ENCODE measurements at regions not wholly inside any gene's neighbourhood (a gene's known extent, or its start where the extent isn't known, plus 50 kb on each side); places are given as distances from the start of the nearest gene placed in this dataset.
"Not testable (repeated sequence)": the region's sequence is repeated elsewhere in the genome, so short reads cannot be mapped to it uniquely, and the experiment has no call there.

DNA sequence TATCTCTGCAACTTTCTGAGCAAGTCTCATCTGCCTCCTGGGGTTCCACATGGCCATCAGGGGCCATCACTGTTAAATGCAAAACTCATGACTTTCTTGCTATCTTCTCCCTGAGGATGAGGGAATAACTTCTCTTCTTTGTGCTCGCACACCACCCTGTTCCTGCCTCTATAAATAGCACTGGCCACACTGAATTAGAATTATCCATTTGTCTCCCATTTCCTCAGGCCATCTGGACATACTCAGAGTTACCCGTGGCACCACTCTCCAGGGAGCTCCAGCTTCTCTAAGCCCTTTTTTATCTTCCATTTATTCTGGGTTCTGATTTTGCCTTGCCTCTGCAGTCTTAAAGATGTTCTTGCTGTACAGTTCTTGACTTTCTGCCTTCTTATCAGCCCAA lies 72.8 kb upstream of the ECI2 start:
- 71 to 76% methylated on average over 2 of the region's 2 CpGs for WGBS, 2 donors
- intact Hi-C loops (cut with DNase I): no loop called here
- Histone ChIP-seq H3K4me1 (ENCODE audit: control insufficient read depth in 1 of 2, insufficient read depth in 2 of 2, low read length in 2 of 2) (no peaks in the 10 kb centered on the region), H3K4me3 (ENCODE audit: low read length in 2 of 2) (no peak overlapping the region), H3K27me3 (ENCODE audit: control insufficient read depth in 1 of 2, insufficient read depth in 2 of 2, low read length in 1 of 2) (no peaks in the 10 kb centered on the region), H3K27ac (ENCODE audit: low read depth in 1 of 2, low read length in 2 of 2) (no peak overlapping the region), H3K36me3 (ENCODE audit: control insufficient read depth in 1 of 2, insufficient read depth in 2 of 2, low read length in 1 of 2) (no peaks in the 10 kb centered on the region), H3K9me3 (ENCODE audit: control insufficient read depth, low read length) (peaks cover 4% of the 10 kb centered on the region)
- DNase-seq: no peak
- no peak for ATAC-seq (ENCODE audit: low FRiP score)

DNA sequence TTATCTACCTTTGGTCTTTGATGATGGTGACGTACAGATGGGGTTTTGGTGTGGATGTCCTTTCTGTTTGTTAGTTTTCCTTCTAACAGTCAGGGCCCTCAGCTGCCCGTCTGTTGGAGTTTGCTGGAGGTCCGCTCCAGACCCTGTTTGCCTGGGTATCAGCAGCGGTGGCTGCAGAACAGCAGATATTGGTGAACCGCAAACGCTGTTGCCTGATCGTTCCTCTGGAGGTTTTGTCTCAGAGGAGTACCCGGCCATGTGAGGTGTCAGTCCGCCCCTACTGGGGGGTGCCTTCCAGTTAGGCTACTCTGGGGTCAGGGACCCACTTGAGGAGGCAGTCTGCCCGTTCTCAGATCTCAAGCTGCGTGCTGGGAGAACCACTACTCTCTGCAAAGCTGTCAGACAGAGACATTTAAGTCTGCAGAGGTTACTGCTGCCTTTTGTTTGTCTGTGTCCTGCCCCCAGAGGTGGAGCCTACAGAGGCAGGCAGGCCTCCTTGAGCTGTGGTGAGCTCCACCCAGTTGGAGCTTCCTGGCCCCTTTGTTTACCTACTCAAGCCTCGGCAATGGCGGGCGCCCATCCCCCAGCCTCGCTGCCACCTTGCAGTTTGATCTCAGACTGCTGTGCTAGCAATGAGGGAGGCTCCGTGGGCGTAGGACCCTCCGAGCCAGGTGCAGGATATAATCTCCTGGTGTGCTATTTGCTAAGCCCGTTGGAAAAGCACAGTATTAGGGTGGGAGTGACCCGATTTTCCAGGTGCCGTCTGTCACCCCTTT lies 68.5 kb upstream of the ECI2 start:
- ATAC-seq (ENCODE audit: low FRiP score); H3K4me1 ChIP-seq (ENCODE audit: control insufficient read depth in 1 of 2, insufficient read depth in 2 of 2, low read length in 2 of 2); H3K27ac ChIP-seq (ENCODE audit: low read depth in 1 of 2, low read length in 2 of 2); H3K4me3 ChIP-seq (ENCODE audit: low read length in 2 of 2); H3K27me3 ChIP-seq (ENCODE audit: control insufficient read depth in 1 of 2, insufficient read depth in 2 of 2, low read length in 1 of 2); intact Hi-C loops (cut with DNase I); H3K9me3 ChIP-seq (ENCODE audit: control insufficient read depth, low read length); H3K36me3 ChIP-seq (ENCODE audit: control insufficient read depth in 1 of 2, insufficient read depth in 2 of 2, low read length in 1 of 2); DNase-seq: not testable (repeated sequence)
- 90 to 91% methylated on average over 21 of the region's 21 CpGs for WGBS, 2 donors

DNA sequence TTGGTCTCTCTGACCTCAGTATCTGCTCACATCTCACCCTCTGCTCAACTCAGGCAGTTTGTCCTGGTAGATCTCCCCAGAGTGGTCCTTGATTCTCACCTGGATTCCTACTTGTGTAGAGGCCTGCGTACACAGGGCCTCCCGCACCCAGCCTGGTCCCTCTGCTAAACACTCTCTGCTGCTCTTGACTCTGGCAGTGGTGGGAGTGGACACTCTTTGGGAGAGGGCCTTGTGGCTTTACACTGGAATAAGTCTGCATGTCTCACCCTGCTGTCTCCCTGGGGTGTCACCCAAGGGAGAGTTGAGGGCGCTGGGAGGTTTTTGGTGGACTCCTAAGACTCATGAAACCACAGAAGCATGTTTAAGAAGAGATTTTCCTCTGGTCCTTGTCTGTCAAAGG lies 57.3 kb upstream of the ECI2 start:
- 66 to 98% methylated on average over 3 of the region's 3 CpGs for WGBS, 2 donors
- no peak for ATAC-seq (ENCODE audit: low FRiP score)
- Histone ChIP-seq H3K4me1 (ENCODE audit: control insufficient read depth in 1 of 2, insufficient read depth in 2 of 2, low read length in 2 of 2) (no peaks in the 10 kb centered on the region), H3K36me3 (ENCODE audit: control insufficient read depth in 1 of 2, insufficient read depth in 2 of 2, low read length in 1 of 2) (no peaks in the 10 kb centered on the region), H3K4me3 (ENCODE audit: low read length in 2 of 2) (no peak overlapping the region), H3K27ac (ENCODE audit: low read depth in 1 of 2, low read length in 2 of 2) (no peak overlapping the region), H3K9me3 (ENCODE audit: control insufficient read depth, low read length) (no peaks in the 10 kb centered on the region), H3K27me3 (ENCODE audit: control insufficient read depth in 1 of 2, insufficient read depth in 2 of 2, low read length in 1 of 2) (no peaks in the 10 kb centered on the region)
- no peak for DNase-seq
- intact Hi-C loops (cut with DNase I): no loop called here

DNA sequence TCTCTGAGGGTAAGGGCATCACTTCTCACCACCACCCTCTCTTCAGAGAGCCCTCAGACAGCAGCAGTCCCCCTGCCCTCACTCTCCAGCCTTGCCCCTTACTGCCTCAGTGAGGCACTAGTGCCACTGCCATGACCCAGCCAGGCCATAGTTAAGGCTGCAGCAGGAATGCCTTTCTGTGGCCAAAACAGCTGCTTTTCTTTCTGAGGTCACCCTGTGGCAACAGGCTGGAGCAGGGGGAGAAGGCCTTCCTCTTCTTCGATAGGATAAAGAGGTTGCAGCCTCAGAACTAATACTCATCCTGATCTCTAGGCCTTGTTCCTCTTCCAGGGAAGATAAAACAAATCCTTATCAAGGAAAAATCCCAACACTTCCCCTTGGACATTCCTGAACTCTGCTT lies 56.8 kb upstream of the ECI2 start:
- Histone ChIP-seq H3K4me1 (ENCODE audit: control insufficient read depth in 1 of 2, insufficient read depth in 2 of 2, low read length in 2 of 2) (no peaks in the 10 kb centered on the region), H3K9me3 (ENCODE audit: control insufficient read depth, low read length) (no peaks in the 10 kb centered on the region), H3K27ac (ENCODE audit: low read depth in 1 of 2, low read length in 2 of 2) (no peak overlapping the region), H3K27me3 (ENCODE audit: control insufficient read depth in 1 of 2, insufficient read depth in 2 of 2, low read length in 1 of 2) (no peaks in the 10 kb centered on the region), H3K36me3 (ENCODE audit: control insufficient read depth in 1 of 2, insufficient read depth in 2 of 2, low read length in 1 of 2) (no peaks in the 10 kb centered on the region), H3K4me3 (ENCODE audit: low read length in 2 of 2) (no peak overlapping the region)
- WGBS, 2 donors: 40 to 44% methylated on average over 1 of the region's 1 CpG
- no peak for ATAC-seq (ENCODE audit: low FRiP score)
- intact Hi-C loops (cut with DNase I): no loop called here
- DNase-seq: no peak

DNA sequence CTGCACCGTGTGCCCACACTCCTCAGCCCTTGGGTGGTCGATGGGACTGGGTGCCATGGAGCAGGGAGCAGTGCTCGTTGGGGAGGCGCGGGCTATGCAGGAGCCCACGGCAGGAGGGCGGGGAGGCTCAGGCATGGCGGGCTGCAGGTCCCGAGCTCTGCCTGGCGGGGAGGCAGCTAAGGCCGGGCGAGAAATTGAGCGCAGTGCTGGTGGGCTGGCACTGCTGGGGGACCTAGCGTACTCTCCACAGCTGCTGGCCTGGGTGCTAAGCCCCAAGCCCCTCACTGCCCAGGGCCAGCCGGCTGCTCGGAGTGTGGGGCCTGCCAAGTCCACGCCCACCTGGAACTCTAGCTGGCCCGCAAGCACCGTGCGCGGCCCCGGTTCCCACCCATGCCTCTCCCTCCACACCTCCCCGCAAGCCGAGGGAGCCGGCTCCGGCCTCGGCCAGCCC lies 55.9 kb upstream of the ECI2 start:
- Histone ChIP-seq H3K36me3 (ENCODE audit: control insufficient read depth in 1 of 2, insufficient read depth in 2 of 2, low read length in 1 of 2) (no peaks in the 10 kb centered on the region), H3K4me3 (ENCODE audit: low read length in 2 of 2) (no peak overlapping the region), H3K4me1 (ENCODE audit: control insufficient read depth in 1 of 2, insufficient read depth in 2 of 2, low read length in 2 of 2) (no peaks in the 10 kb centered on the region), H3K27me3 (ENCODE audit: control insufficient read depth in 1 of 2, insufficient read depth in 2 of 2, low read length in 1 of 2) (no peaks in the 10 kb centered on the region), H3K27ac (ENCODE audit: low read depth in 1 of 2, low read length in 2 of 2) (no peak overlapping the region), H3K9me3 (ENCODE audit: control insufficient read depth, low read length) (no peaks in the 10 kb centered on the region)
- 97 to 98% methylated on average over 17 to 27 of the region's 27 CpGs for WGBS, 2 donors
- DNase-seq (no peak), ATAC-seq (ENCODE audit: low FRiP score) (no peak)
- intact Hi-C loops (cut with DNase I): no loop called here

DNA sequence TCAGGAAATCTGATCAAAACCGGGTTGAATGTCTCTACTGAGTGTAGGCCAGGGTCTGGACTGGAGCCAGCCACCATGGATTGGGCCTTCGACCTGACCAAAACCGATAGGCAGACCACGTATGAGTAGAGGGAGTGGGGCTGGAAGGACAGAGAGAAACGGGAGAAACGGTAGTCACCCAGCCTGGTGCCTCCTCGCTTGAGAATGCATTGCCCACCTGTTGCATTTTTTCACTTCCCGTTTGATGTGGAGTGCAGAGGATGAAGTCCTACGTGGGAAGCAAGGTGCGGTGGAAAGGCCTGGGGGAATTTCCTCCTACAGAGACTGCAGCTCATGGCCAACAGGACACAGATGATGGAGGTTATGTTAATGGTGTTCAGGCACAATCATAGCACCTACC lies 53.9 kb upstream of the ECI2 start:
- Histone ChIP-seq H3K9me3 (ENCODE audit: control insufficient read depth, low read length) (peaks cover 1% of the 10 kb centered on the region), H3K4me3 (ENCODE audit: low read length in 2 of 2) (no peak overlapping the region), H3K27me3 (ENCODE audit: control insufficient read depth in 1 of 2, insufficient read depth in 2 of 2, low read length in 1 of 2) (no peaks in the 10 kb centered on the region), H3K4me1 (ENCODE audit: control insufficient read depth in 1 of 2, insufficient read depth in 2 of 2, low read length in 2 of 2) (no peaks in the 10 kb centered on the region), H3K36me3 (ENCODE audit: control insufficient read depth in 1 of 2, insufficient read depth in 2 of 2, low read length in 1 of 2) (no peaks in the 10 kb centered on the region), H3K27ac (ENCODE audit: low read depth in 1 of 2, low read length in 2 of 2) (no peak overlapping the region)
- intact Hi-C loops (cut with DNase I): no loop called here
- DNase-seq (no peak), ATAC-seq (ENCODE audit: low FRiP score) (no peak)
- WGBS, 2 donors: 91 to 93% methylated on average over 10 of the region's 10 CpGs

DNA sequence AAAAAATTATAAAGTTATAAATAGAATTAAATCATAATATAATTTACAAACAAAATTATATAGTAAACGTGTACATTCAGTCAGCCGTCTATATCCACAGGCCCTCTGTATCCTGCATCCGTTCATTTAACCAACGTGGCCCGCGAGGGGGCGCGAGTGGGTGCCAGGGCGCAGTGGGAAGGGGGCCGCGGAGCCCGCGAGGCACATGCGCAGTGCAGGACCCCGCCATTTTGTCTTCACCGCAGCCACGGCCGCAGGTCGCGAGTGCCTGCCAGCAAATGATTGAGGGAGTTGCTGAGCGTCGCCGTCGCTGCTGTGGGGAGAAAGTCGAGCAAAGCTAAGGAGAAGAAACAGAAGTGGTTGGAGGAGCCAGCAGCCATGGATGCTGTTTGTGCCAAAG lies 53.4 kb upstream of the ECI2 start:
- Histone ChIP-seq H3K4me3 (ENCODE audit: low read length in 2 of 2) (no peak overlapping the region), H3K27me3 (ENCODE audit: control insufficient read depth in 1 of 2, insufficient read depth in 2 of 2, low read length in 1 of 2) (no peaks in the 10 kb centered on the region), H3K27ac (ENCODE audit: low read depth in 1 of 2, low read length in 2 of 2) (no peak overlapping the region), H3K9me3 (ENCODE audit: control insufficient read depth, low read length) (peaks cover 1% of the 10 kb centered on the region), H3K36me3 (ENCODE audit: control insufficient read depth in 1 of 2, insufficient read depth in 2 of 2, low read length in 1 of 2) (no peaks in the 10 kb centered on the region), H3K4me1 (ENCODE audit: control insufficient read depth in 1 of 2, insufficient read depth in 2 of 2, low read length in 2 of 2) (no peaks in the 10 kb centered on the region)
- DNase-seq: no peak
- no peak for ATAC-seq (ENCODE audit: low FRiP score)
- intact Hi-C loops (cut with DNase I): no loop called here
- 93 to 95% methylated on average over 25 of the region's 25 CpGs for WGBS, 2 donors

DNA sequence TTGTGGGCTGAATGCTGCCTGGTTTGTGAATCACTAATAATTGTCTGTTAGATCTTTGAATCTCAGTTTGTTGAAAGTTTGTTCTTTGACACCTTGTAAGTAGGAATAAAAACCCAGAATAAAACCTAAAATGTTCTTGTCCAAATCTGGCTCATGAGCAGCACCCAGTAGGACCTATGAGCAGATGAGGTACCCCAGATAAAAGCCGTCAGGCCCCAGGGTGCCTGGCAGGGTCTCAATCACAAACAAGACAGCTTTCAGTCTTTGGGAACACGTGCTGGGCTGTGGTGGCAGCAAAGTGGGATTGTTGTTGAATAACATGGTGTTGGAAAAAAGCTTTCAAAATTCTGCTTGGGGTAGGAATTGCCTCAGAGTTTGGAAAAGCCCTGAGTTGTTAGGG lies 52.1 kb upstream of the ECI2 start:
- Histone ChIP-seq H3K36me3 (ENCODE audit: control insufficient read depth in 1 of 2, insufficient read depth in 2 of 2, low read length in 1 of 2) (no peaks in the 10 kb centered on the region), H3K4me1 (ENCODE audit: control insufficient read depth in 1 of 2, insufficient read depth in 2 of 2, low read length in 2 of 2) (no peaks in the 10 kb centered on the region), H3K4me3 (ENCODE audit: low read length in 2 of 2) (no peak overlapping the region), H3K9me3 (ENCODE audit: control insufficient read depth, low read length) (peaks cover 1% of the 10 kb centered on the region), H3K27me3 (ENCODE audit: control insufficient read depth in 1 of 2, insufficient read depth in 2 of 2, low read length in 1 of 2) (no peaks in the 10 kb centered on the region), H3K27ac (ENCODE audit: low read depth in 1 of 2, low read length in 2 of 2) (no peak overlapping the region)
- intact Hi-C loops (cut with DNase I): no loop called here
- DNase-seq (peak in 1 of 2 donors; percentile 56), ATAC-seq (ENCODE audit: low FRiP score) (no peak)
- WGBS, 2 donors: 60% methylated on average over 2 of the region's 2 CpGs

DNA sequence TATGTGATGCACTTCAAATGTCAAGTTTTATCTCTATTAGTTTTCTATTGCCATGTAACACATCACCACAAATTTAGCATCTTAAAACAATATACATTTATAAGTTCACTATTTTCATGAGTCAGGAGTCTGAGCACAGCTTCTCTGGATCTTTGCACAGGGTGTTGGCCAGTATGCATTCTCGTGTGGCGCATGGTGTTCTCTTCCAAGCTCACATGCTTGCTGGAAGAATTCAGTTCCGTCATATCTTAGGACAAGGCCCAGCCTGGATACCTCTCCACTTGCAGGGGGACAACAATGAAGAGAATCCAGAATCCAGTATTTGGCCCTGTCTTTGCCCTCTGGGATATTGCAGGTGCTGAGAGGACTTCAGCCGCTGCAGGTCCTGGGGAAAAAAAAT lies 51.0 kb upstream of the ECI2 start:
- no peaks in the 10 kb centered on the region for H3K36me3 ChIP-seq (ENCODE audit: control insufficient read depth in 1 of 2, insufficient read depth in 2 of 2, low read length in 1 of 2)
- H3K4me1 ChIP-seq (ENCODE audit: control insufficient read depth in 1 of 2, insufficient read depth in 2 of 2, low read length in 2 of 2): no peaks in the 10 kb centered on the region
- ATAC-seq (ENCODE audit: low FRiP score) (no peak), DNase-seq (no peak)
- intact Hi-C loops (cut with DNase I): no loop called here
- no peak overlapping the region for H3K27ac ChIP-seq (ENCODE audit: low read depth in 1 of 2, low read length in 2 of 2)
- no peaks in the 10 kb centered on the region for H3K27me3 ChIP-seq (ENCODE audit: control insufficient read depth in 1 of 2, insufficient read depth in 2 of 2, low read length in 1 of 2)
- WGBS, 2 donors: 84 to 92% methylated on average over 4 of the region's 4 CpGs
- no peak overlapping the region for H3K4me3 ChIP-seq (ENCODE audit: low read length in 2 of 2)
- peaks cover 1% of the 10 kb centered on the region for H3K9me3 ChIP-seq (ENCODE audit: control insufficient read depth, low read length)
